Trophoblast cell (in vitro differentiated cells and primary cell): ENCODE measurements at regions not wholly inside any gene's neighbourhood (a gene's known extent, or its start where the extent isn't known, plus 50 kb on each side); places are given as distances from the start of the nearest gene placed in this dataset.

ENCODE experiments used
- DNase-seq, 2 donors: peaks; one replicate each; pipeline ENCODE4 v3.0.0-alpha.2; 2016
- H2AFZ ChIP-seq: 2 replicates; pipeline ENCODE4 v1.6.1; 2013; ENCODE audit warnings: low read length, moderate library complexity, mild to moderate bottlenecking; ENCODE audit not compliant: insufficient read depth, poor library complexity
- H2AK5ac ChIP-seq: 2 replicates; pipeline ENCODE4 v1.6.1; 2013; ENCODE audit warnings: mild to moderate bottlenecking, low read length
- H2BK120ac ChIP-seq: 2 replicates; pipeline ENCODE4 v1.6.1; 2013; ENCODE audit warnings: low read length, mild to moderate bottlenecking, moderate library complexity; ENCODE audit not compliant: insufficient read depth, poor library complexity
- H2BK12ac ChIP-seq: 2 replicates; pipeline ENCODE4 v1.6.1; 2013; ENCODE audit warnings: mild to moderate bottlenecking, low read length, moderate library complexity
- H2BK5ac ChIP-seq: 2 replicates; pipeline ENCODE4 v1.6.1; 2013; ENCODE audit warnings: low read length, low read depth, moderate library complexity, mild to moderate bottlenecking; ENCODE audit not compliant: poor library complexity
- H3K14ac ChIP-seq: 2 replicates; pipeline ENCODE4 v1.6.1; 2013; ENCODE audit warnings: mild to moderate bottlenecking, low read length
- H3K18ac ChIP-seq: 2 replicates; pipeline ENCODE4 v1.6.1; 2013; ENCODE audit warnings: mild to moderate bottlenecking, low read length
- H3K23ac ChIP-seq: 2 replicates; pipeline ENCODE4 v1.6.1; 2013; ENCODE audit warnings: low read length
- H3K27ac ChIP-seq: 2 replicates; pipeline ENCODE4 v1.5.1; 2013; ENCODE audit warnings: low read depth, mild to moderate bottlenecking, inconsistent platforms, low read length, moderate library complexity
- H3K27me3 ChIP-seq: 2 replicates; pipeline ENCODE4 v1.6.1; 2013; ENCODE audit warnings: inconsistent platforms, mild to moderate bottlenecking, low read length, moderate library complexity; ENCODE audit not compliant: insufficient read depth
- H3K36me3 ChIP-seq, 2 experiments: 1 replicate in 1 of 2; 2 replicates in 1 of 2; pipeline ENCODE4 v1.6.1; 2013; ENCODE audit warnings: low read length in 2 of 2, mild to moderate bottlenecking in 2 of 2, moderate library complexity in 1 of 2; ENCODE audit not compliant: insufficient read depth in 2 of 2, control insufficient read depth in 1 of 2
- H3K4ac ChIP-seq: 2 replicates; pipeline ENCODE4 v1.6.1; 2013; ENCODE audit warnings: low read depth, mild to moderate bottlenecking, low read length, moderate library complexity
- H3K4me1 ChIP-seq, 2 experiments: 1 replicate in 1 of 2; 2 replicates in 1 of 2; pipeline ENCODE4 v1.6.1; 2013; ENCODE audit warnings: low read length in 2 of 2, mild to moderate bottlenecking in 2 of 2, moderate library complexity in 1 of 2; ENCODE audit not compliant: insufficient read depth in 2 of 2, control insufficient read depth in 1 of 2
- H3K4me2 ChIP-seq: 2 replicates; pipeline ENCODE4 v1.6.1; 2013; ENCODE audit warnings: inconsistent platforms, mild to moderate bottlenecking, low read length, moderate library complexity
- H3K4me3 ChIP-seq: 2 replicates; pipeline ENCODE4 v1.5.1; 2013; ENCODE audit warnings: mild to moderate bottlenecking, low read depth, low read length, inconsistent platforms
- H3K79me1 ChIP-seq: one replicate; pipeline ENCODE4 v1.6.1; 2013; ENCODE audit warnings: low read length
- H3K79me2 ChIP-seq: 2 replicates; pipeline ENCODE4 v1.6.1; 2013; ENCODE audit warnings: low read length, mild to moderate bottlenecking; ENCODE audit not compliant: control insufficient read depth, insufficient read depth, poor library complexity
- H3K9ac ChIP-seq: 2 replicates; pipeline ENCODE4 v1.6.1; 2013; ENCODE audit warnings: mild to moderate bottlenecking, low read length
- H3K9me3 ChIP-seq: 2 replicates; pipeline ENCODE4 v1.6.1; 2013; ENCODE audit warnings: low read depth, mild to moderate bottlenecking, control low read depth, inconsistent platforms, low read length; ENCODE audit not compliant: insufficient read depth
- H4K12ac ChIP-seq: 2 replicates; pipeline ENCODE4 v1.6.1; 2013; ENCODE audit warnings: low read depth, mild to moderate bottlenecking, low read length, moderate library complexity
- H4K8ac ChIP-seq: 2 replicates; pipeline ENCODE4 v1.6.1; 2013; ENCODE audit warnings: low read depth, mild to moderate bottlenecking, low read length, moderate library complexity
- H4K91ac ChIP-seq: one replicate; pipeline ENCODE4 v1.6.1; 2013; ENCODE audit warnings: low read depth, mild to moderate bottlenecking, low read length, moderate library complexity
- WGBS: extraction: QIAGEN DNeasy Blood & Tissue Kit; methylation state at CpG from one replicate; pipeline ENCODE4 v1.1.7; 2013; ENCODE audit warnings: missing lambda C conversion rate; ENCODE audit not compliant: insufficient read length, insufficient coverage; ENCODE audit errors: extremely low coverage; 5-methylcytosine and 5-hydroxymethylcytosine counted together

DNA sequence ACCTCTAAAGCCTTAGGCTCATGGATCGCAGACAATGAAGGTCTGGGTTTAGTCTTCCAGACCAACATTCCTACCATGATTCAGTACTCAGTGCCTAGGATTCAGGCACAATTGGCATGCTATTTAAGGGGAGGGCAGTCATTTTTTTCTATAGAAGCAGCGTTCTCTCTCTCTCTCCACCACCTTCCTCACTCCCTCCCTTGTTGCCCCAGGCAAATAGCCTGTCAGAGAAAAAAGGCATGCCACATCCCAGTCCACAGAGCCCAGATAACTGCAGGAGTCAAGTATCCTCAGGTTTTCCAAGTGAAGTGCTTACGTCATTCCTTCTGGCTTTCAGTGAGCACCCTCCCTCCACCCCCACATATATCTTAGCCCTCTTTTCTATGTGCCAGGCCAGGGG is 533.0 kb downstream of the BCOR start:
- WGBS, result no CpG with 5 or more reads among the region's 3 CpGs
- no peak overlapping the region for H3K27ac ChIP-seq

DNA sequence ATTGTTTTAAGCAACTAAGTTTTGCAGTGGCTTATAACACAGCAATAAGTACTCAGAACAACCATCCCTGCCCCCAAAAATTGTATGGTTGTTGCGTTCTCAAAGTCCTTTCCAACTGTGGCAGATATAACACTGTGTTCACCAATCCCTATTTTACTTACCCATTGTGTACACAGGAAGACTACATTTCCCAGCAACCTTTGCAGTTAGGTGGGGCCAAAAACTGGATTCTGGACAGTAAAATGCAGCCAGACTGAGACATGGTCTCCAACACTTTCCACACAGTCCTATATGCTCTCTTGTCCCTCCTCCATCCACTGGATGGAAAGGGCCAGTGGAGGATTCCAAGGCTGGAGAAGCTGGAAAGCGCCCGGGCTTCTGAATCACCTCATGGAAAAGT is 523.6 kb downstream of the BCOR start:
- Histone ChIP-seq H2AK5ac (no peak overlapping the region), H3K27ac (no peak overlapping the region), H3K27me3 (no peaks in the 10 kb centered on the region), H3K4me1 (peaks cover 0 to 2% of the 10 kb centered on the region in 2 experiments), H2BK120ac (no peak overlapping the region), H3K79me1 (no peaks in the 10 kb centered on the region), H2BK5ac (no peak overlapping the region), H4K91ac (no peak overlapping the region), H2BK12ac (no peak overlapping the region), H3K9ac (no peak overlapping the region), H3K4me2 (no peak overlapping the region), H4K8ac (no peak overlapping the region), H3K36me3 (no peaks in the 10 kb centered on the region), H3K18ac (no peak overlapping the region), H3K23ac (no peak overlapping the region), H2AFZ (no peak overlapping the region), H3K79me2 (no peaks in the 10 kb centered on the region), H3K9me3 (no peaks in the 10 kb centered on the region), H3K4me3 (no peak overlapping the region), H3K4ac (no peak overlapping the region), H4K12ac (no peak overlapping the region), H3K14ac (no peak overlapping the region)
- DNase-seq, result peak in 1 of 2 donors; percentile 12
- WGBS, result no CpG with 5 or more reads among the region's 3 CpGs

More for the DNA sequence above, 533.0 kb downstream of the BCOR start:
- H3K14ac ChIP-seq, result no peak overlapping the region
- no peak overlapping the region for H2AFZ ChIP-seq
- no peak overlapping the region for H3K9ac ChIP-seq
- no peaks in the 10 kb centered on the region for H3K79me1 ChIP-seq
- no peaks in the 10 kb centered on the region for H3K36me3 ChIP-seq
- peaks cover 3 to 5% of the 10 kb centered on the region in 2 experiments for H3K4me1 ChIP-seq
- H4K8ac ChIP-seq, result no peak overlapping the region
- no peak overlapping the region for H3K4ac ChIP-seq
- H4K12ac ChIP-seq, result no peak overlapping the region
- H3K4me2 ChIP-seq, result no peak overlapping the region
- no peaks in the 10 kb centered on the region for H3K27me3 ChIP-seq
- H2AK5ac ChIP-seq, result no peak overlapping the region
- H3K79me2 ChIP-seq, result no peaks in the 10 kb centered on the region
- H2BK5ac ChIP-seq, result no peak overlapping the region
- peaks cover 2% of the 10 kb centered on the region for H3K9me3 ChIP-seq
- H3K4me3 ChIP-seq, result no peak overlapping the region
- H2BK120ac ChIP-seq, result no peak overlapping the region
- DNase-seq, result peak; percentile 46 to 78
- no peak overlapping the region for H2BK12ac ChIP-seq
- H3K23ac ChIP-seq, result no peak overlapping the region
- no peak overlapping the region for H4K91ac ChIP-seq
- H3K18ac ChIP-seq, result no peak overlapping the region

- Histone ChIP-seq H3K18ac (no peak overlapping the region), H4K91ac (no peak overlapping the region), H3K27ac (no peak overlapping the region), H2BK12ac (no peak overlapping the region), H2AFZ (no peak overlapping the region), H3K14ac (no peak overlapping the region), H3K4me1 (peaks cover 0 to 2% of the 10 kb centered on the region in 2 experiments), H3K4ac (no peak overlapping the region), H3K23ac (no peak overlapping the region), H3K79me2 (no peaks in the 10 kb centered on the region), H3K4me2 (no peak overlapping the region), H3K9ac (no peak overlapping the region), H3K79me1 (no peaks in the 10 kb centered on the region), H2AK5ac (no peak overlapping the region), H3K4me3 (no peak overlapping the region), H3K27me3 (no peaks in the 10 kb centered on the region), H3K36me3 (no peaks in the 10 kb centered on the region), H3K9me3 (no peaks in the 10 kb centered on the region), H4K8ac (no peak overlapping the region), H4K12ac (no peak overlapping the region), H2BK5ac (no peak overlapping the region), H2BK120ac (no peak overlapping the region)
- WGBS, result no CpG with 5 or more reads among the region's 28 CpGs
- no peak for DNase-seq
Measured at GRCh38 chrX:39576041-39576872, 521.5 kb downstream of the BCOR start.

DNA sequence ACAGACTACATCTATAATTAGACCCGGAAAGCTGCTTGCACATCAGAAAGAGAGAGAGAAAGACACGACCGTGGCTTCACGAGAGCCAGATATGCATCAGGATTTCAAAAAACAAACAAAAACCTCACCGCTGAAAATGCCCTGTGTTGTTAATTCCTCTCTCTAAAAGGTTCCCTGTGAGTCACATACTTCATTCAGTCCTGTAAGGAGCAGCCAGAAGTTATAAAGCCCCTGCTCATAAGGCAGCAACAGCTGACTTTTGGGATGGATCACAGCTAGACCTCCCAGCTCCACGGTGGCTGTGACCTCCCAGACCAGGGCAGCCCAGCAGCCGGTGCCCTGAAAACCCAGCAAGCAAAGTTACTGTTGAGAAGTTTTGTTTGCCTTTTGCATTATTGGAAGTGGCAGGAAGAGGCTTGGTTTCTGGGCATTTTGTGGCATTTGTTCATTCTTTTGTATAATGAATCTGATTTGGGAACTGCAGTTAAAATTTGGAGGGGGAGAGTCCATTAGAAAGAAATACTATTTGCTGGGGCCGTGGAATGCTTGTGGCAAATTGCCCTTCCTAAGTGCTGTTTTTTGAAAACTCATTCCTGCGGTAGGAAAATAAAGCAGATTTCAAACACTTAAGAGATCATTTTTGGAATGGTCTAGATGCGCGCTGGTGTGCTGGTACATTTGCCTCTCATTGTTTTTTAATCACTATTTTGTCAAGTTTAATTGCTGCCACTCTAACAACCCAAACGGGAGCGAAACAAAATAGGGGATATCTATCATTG is 520.4 kb downstream of the BCOR start:
- no CpG with 5 or more reads among the region's 13 CpGs for WGBS
- no peak overlapping the region for H2BK120ac ChIP-seq
- no peaks in the 10 kb centered on the region for H3K79me2 ChIP-seq
- no peak overlapping the region for H3K4me3 ChIP-seq
- H3K27ac ChIP-seq, result no peak overlapping the region
- H3K4me2 ChIP-seq, result no peak overlapping the region
- no peak for DNase-seq
- H3K79me1 ChIP-seq, result no peaks in the 10 kb centered on the region
- H4K91ac ChIP-seq, result no peak overlapping the region
- no peak overlapping the region for H2BK12ac ChIP-seq
- H3K4ac ChIP-seq, result no peak overlapping the region
- H3K36me3 ChIP-seq, result no peaks in the 10 kb centered on the region
- H3K27me3 ChIP-seq, result no peaks in the 10 kb centered on the region
- H4K12ac ChIP-seq, result no peak overlapping the region
- H3K18ac ChIP-seq, result no peak overlapping the region
- H3K14ac ChIP-seq, result no peak overlapping the region
- H2AFZ ChIP-seq, result no peak overlapping the region
- H3K23ac ChIP-seq, result no peak overlapping the region
- H3K9ac ChIP-seq, result no peak overlapping the region
- H2AK5ac ChIP-seq, result no peak overlapping the region
- H3K9me3 ChIP-seq, result no peaks in the 10 kb centered on the region
- H2BK5ac ChIP-seq, result no peak overlapping the region
- no peak overlapping the region for H4K8ac ChIP-seq
- peaks cover 0 to 8% of the 10 kb centered on the region in 2 experiments for H3K4me1 ChIP-seq
